ENCODE measurements at regions not wholly inside any gene's neighbourhood (a gene's known extent, or its start where the extent isn't known, plus 50 kb on each side); places are given as distances from the start of the nearest gene placed in this dataset.

DNA sequence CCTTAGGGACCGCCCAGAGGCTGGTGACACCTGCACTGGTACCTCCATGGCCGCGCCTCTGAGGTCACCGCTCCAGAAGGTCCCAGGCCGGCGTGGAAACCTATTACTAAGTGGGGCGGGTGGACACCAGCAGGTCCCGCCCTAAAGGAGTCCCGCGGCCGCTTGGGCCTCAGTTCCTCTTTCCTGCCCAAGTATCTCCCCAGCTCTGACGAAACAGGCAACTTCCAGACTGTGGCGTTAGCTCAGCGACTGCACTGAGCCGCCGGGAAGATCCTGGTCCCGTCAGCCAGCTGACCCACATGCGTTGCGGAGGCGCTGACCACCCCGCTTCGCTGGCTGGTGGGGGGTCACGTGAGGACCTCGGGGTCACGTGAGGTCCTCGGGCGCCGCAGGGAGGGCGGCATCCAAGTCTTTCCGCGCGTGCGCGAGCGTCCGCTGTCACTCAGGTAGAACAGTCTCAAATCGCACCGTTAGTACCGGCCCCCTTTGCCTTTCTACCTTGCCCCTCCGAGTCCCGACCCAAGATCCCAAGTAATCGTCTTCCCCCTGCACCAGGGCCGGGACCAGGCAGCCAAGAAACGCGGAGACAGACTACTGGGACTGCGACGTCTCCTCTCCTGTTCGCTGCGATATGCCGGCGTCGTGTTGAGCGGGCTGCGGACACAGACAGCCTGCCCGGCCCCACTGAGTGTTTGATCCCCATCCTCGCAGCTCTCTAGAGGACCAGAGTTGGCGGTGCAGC lies 53.7 kb upstream of the KDM4C start:
- peaks cover 13% of the 10 kb centered on the region for H3K36me3 Mint-ChIP-seq (ENCODE audit: insufficient read depth)
- no peaks in the 10 kb centered on the region for H3K9me3 Mint-ChIP-seq
- H3K27me3 Mint-ChIP-seq = no peaks in the 10 kb centered on the region
- H3K4me1 Mint-ChIP-seq (ENCODE audit: low read depth in 2 of 2) = peaks cover 7 to 8% of the 10 kb centered on the region in 2 donors
- peak overlapping the region; percentile 96 to 97 for H3K4me3 Mint-ChIP-seq
- DNase-seq (peak; percentile 75 to 79 (median 79)), ATAC-seq (replicated peaks) (peak; percentile 90)
- peak overlapping the region; percentile 97 to 98 for H3K27ac Mint-ChIP-seq

- Mint-ChIP-seq H3K9me3 (no peaks in the 10 kb centered on the region), H3K4me3 (peak overlapping the region; percentile 96 to 97), H3K27ac (peak overlapping the region in 1 of 2 donors; percentile 98), H3K4me1 (ENCODE audit: low read depth in 2 of 2) (peaks cover 7 to 8% of the 10 kb centered on the region in 2 donors), H3K36me3 (ENCODE audit: insufficient read depth) (peaks cover 13% of the 10 kb centered on the region), H3K27me3 (no peaks in the 10 kb centered on the region)
- DNase-seq (no peak), ATAC-seq (replicated peaks) (no peak)
Observed at GRCh38 chr9:6702707-6703106, 55.1 kb upstream of the KDM4C start.

DNA sequence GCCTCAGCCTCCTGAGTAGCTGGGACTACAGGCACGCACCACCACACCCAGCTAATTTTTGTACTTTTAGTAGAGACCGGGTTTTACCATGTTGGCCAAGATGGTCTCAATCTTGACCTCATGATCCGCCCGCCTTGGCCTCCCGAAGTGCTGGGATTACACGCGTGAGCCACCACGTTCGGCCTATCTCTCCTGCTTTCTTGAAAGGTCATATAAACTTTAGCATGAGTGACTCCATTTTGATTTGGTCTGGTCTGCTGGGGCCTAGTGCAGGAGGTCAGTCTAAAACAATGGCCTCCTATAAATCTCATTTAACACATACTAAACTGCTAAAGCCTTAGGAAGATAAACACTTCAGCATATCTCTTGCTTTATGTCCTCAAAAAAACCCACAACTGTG lies 50.6 kb upstream of the GLDC start:
- Mint-ChIP-seq H3K27me3 (no peaks in the 10 kb centered on the region), H3K27ac (no peak overlapping the region), H3K9me3 (no peaks in the 10 kb centered on the region), H3K4me3 (no peak overlapping the region), H3K4me1 (ENCODE audit: low read depth in 2 of 2) (no peaks in the 10 kb centered on the region), H3K36me3 (ENCODE audit: insufficient read depth) (no peaks in the 10 kb centered on the region)
- ATAC-seq (replicated peaks) = no peak
- DNase-seq = no peak

DNA sequence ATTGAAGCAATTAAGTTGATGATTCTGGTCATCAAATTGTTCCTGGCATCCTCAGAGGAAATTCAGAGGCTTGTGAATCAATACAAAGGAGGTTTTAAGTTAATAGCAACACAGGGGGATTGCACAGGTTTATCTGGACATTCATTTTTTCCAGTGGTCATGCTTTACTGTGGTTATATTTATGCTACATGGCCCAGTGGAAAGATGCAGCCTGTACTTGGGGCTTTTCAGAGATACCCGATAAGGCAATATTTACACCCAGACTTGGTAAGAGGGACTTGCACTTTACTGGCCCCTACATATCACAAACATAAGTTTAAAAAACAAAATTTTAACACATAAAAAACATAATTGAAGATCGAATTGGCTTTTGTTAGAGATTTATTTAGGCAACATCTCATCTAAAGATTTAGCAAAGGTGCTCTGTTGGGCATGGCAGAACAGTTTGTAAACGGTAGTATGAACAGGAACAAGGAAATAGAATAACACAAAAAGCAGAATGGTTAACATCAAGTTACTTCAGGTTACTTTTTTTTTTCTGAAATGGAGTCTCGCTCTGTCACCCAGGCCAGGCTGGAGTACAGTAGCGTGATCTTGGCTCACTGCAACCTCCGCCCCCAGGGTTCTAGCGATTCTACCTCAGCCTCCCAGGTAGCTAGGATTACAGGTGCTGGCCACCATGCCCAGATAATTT lies 49.7 kb upstream of the GLDC start:
- no peak overlapping the region for H3K4me3 Mint-ChIP-seq
- H3K27ac Mint-ChIP-seq = no peak overlapping the region
- H3K9me3 Mint-ChIP-seq = no peaks in the 10 kb centered on the region
- no peaks in the 10 kb centered on the region for H3K4me1 Mint-ChIP-seq (ENCODE audit: low read depth in 2 of 2)
- no peaks in the 10 kb centered on the region for H3K36me3 Mint-ChIP-seq (ENCODE audit: insufficient read depth)
- no peaks in the 10 kb centered on the region for H3K27me3 Mint-ChIP-seq
- no peak for DNase-seq
- no peak for ATAC-seq (replicated peaks)

All from effector memory CD8-positive, alpha-beta T cell (primary cell).